ENCODE measurements at regions not wholly inside any gene's neighbourhood (a gene's known extent, or its start where the extent isn't known, plus 50 kb on each side); places are given as distances from the start of the nearest gene placed in this dataset.

DNA sequence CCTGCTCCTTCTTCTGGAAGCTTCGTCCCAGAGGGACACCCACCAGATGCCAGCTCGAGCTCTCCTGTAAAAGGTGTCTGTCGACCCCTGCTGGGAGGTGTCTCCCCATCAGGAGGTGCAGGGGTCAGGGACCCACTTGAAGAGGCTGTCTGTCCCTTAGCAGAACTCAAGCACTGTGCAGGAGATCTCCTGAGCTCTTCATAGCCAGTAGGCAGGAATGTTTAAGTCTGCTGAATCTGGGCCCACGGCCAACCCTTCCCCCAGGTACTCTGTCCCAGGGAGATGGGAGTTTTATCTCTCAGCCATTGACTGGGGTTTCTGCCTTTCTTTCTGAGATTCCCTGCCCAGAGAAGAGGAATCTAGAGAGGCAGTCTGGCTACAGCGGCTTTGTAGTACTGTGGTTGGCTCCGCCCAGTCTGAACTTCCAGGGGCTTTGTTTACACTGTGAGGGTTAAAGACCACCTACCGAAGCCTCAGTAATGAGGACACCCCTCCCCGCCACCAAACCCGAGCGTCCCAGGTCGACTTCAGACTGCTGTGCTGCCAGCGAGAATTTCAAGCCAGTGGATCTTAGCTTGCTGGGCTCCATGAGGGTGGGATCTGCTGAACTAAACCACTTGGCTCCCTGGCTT is 1383.0 kb upstream of the TENM3 start:
- Histone ChIP-seq H3K9me3 (ENCODE audit: low read depth, low read length) (no peaks in the 10 kb centered on the region), H3K4me3 (ENCODE audit: low read length) (no peak overlapping the region), H3K4me1 (ENCODE audit: insufficient read depth, low read length) (no peaks in the 10 kb centered on the region), H3K27me3 (ENCODE audit: insufficient read depth, low read length) (no peaks in the 10 kb centered on the region)

DNA sequence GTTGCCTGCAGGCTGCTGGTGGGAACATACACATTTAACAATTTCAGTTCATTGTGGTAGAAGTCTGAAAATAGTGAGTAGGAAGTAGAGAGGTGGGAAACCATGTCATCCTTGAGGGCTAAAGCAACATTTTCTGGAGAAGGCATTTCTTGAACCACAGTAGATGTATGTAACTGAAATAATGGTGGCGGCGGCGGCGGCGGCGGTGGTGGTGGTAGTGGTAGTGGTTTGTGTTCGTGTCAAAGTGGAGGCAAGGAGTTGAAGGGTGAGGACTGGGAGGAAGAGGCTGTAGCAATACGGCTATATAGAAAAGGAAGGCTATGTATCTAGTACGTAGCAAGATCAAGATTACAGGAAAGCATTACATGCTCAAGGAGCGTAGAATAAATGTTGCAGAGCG is 1381.6 kb upstream of the TENM3 start:
- Histone ChIP-seq H3K4me3 (ENCODE audit: low read length) (no peak overlapping the region), H3K4me1 (ENCODE audit: insufficient read depth, low read length) (no peaks in the 10 kb centered on the region), H3K9me3 (ENCODE audit: low read depth, low read length) (no peaks in the 10 kb centered on the region), H3K27me3 (ENCODE audit: insufficient read depth, low read length) (no peaks in the 10 kb centered on the region)

DNA sequence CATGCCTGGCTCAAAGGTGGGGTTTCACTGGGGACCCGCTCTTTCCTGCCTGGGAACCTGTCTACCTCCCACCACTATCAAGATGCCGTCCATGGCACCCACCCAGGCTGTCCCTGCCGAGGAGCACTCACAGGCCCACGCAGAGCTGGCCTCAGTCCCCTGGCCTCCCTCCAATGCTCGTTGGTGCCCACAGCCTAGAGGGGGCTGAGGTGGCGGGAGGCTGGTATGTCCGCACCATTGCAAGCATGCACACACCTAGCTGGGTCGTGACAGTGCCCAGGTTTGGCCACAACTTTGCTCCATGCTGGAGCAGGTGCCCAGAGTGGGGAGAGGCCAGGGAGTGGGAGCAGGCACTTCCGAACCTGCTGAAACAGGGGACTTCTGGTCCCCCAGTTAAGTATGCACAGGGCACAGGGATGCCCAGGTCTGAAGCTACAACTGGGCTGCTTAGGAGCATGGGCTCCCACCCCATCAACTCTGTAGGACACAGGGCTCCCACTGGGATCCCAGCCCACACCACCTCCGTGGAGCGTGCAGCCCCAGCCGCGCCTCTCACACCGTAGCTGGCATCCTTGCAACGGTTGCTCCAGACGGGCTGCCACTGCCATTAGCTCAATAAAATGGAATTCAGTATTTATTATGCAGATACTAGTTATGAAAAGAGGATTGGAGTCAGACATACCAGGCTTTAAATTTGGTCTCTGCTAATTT is 1376.1 kb upstream of the TENM3 start:
- H3K27me3 ChIP-seq (ENCODE audit: insufficient read depth, low read length) = no peaks in the 10 kb centered on the region
- no peaks in the 10 kb centered on the region for H3K4me1 ChIP-seq (ENCODE audit: insufficient read depth, low read length)
- H3K9me3 ChIP-seq (ENCODE audit: low read depth, low read length) = no peaks in the 10 kb centered on the region
- no peak overlapping the region for H3K4me3 ChIP-seq (ENCODE audit: low read length)

DNA sequence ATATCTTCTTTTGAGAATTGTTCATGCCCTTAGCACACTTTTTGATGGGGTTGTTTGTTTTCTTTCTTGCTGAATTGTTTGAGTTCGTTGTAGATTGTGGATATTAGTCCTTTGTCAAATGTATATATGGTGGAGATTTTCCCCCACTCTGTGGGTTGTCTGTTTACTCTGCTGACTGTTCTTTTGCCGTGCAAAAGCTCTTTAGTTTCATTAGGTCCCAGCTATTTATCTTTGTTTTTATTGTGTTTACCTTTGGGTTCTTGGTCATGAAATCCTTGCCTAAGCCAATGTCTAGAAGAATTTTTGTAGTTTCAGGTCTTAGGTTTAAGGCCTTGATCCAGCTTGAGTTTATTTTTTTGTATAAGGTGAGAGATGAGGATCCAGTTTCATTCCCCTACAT is 1372.6 kb upstream of the TENM3 start:
- H3K9me3 ChIP-seq (ENCODE audit: low read depth, low read length) = no peaks in the 10 kb centered on the region
- H3K4me1 ChIP-seq (ENCODE audit: insufficient read depth, low read length) = no peaks in the 10 kb centered on the region
- no peaks in the 10 kb centered on the region for H3K27me3 ChIP-seq (ENCODE audit: insufficient read depth, low read length)
- no peak overlapping the region for H3K4me3 ChIP-seq (ENCODE audit: low read length)

DNA sequence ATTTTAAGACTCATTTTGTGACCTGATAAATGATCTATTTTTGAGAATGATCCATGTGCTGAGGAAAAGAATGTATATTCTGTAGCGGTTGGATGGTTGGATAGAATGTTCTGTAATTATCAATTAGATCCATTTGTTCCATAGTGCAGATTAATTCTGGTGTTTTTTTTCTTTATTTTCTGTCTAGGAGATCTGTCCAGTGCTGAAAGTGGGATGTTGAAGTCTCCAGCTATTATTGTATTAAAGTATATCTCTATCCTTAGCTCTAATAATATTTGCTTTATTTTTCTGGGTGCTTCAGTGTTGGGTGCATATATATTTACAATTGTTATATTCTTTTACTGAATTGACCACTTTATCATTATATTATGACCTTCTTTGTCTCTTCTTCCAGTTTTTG is 1344.9 kb upstream of the TENM3 start:
- Histone ChIP-seq H3K4me3 (ENCODE audit: low read length) (no peak overlapping the region), H3K4me1 (ENCODE audit: insufficient read depth, low read length) (no peaks in the 10 kb centered on the region), H3K9me3 (ENCODE audit: low read depth, low read length) (no peaks in the 10 kb centered on the region), H3K27me3 (ENCODE audit: insufficient read depth, low read length) (no peaks in the 10 kb centered on the region)

DNA sequence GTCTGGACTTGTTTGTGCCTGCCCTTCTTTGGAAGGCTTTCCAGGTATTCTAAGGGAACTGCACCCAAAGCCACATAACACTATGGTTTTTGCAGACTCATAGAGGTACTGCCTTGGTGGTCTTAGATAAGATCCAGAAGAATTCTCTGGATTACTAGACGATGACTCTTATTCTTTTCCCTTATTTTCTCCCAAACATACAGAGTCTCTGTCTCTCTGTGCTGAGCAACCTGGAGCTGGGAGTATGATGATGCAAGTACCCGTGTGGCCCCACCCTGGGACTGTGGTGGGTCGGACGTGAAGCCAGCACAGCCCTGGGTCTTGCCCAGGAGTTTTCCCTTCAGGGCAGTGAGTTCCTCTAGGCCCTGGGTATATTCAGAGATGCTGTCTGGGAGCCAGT is 1342.4 kb upstream of the TENM3 start:
- Histone ChIP-seq H3K4me1 (ENCODE audit: insufficient read depth, low read length) (no peaks in the 10 kb centered on the region), H3K27me3 (ENCODE audit: insufficient read depth, low read length) (no peaks in the 10 kb centered on the region), H3K4me3 (ENCODE audit: low read length) (no peak overlapping the region), H3K9me3 (ENCODE audit: low read depth, low read length) (no peaks in the 10 kb centered on the region)

DNA sequence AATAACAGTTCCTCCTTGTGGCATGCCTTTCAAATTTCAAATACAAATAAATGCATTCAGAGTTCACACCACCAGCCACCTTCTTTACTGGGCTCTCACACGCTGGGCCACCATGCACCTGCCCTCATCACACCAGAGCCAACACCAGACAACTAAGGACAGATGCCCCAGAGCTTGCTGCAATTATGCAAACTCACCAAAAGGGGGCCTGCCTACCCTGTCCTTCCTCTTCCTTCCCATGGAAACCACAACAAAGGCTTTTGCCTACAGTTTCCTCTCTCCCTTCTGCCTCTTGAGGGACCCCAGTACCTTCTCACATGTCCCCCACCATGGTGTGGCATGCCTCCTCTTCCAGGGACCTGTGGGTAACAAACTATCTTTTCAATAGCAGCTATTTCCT is 1333.9 kb upstream of the TENM3 start:
- Histone ChIP-seq H3K9me3 (ENCODE audit: low read depth, low read length) (no peaks in the 10 kb centered on the region), H3K4me3 (ENCODE audit: low read length) (no peak overlapping the region), H3K4me1 (ENCODE audit: insufficient read depth, low read length) (no peaks in the 10 kb centered on the region), H3K27me3 (ENCODE audit: insufficient read depth, low read length) (no peaks in the 10 kb centered on the region)

DNA sequence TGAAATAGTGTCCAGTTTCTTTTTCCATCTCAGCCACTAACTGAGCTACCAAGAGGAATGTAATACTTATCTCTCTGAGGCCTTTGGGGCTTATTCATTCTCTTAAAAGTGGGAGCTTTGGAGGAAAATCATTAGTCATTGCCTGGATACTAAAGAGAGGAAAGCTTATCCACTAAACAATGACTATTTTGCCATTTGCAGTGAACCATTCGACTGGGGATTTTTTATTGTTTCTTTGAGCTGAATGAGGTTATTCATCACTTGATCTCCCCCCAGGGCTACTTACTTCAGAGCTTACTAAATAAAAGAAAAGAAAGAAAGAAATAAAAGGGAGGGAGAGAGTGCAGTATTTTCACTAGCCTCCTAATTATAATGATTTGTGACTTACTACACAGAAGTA is 1329.5 kb upstream of the TENM3 start:
- Histone ChIP-seq H3K27me3 (ENCODE audit: insufficient read depth, low read length) (no peaks in the 10 kb centered on the region), H3K4me3 (ENCODE audit: low read length) (no peak overlapping the region), H3K9me3 (ENCODE audit: low read depth, low read length) (no peaks in the 10 kb centered on the region), H3K4me1 (ENCODE audit: insufficient read depth, low read length) (no peaks in the 10 kb centered on the region)

DNA sequence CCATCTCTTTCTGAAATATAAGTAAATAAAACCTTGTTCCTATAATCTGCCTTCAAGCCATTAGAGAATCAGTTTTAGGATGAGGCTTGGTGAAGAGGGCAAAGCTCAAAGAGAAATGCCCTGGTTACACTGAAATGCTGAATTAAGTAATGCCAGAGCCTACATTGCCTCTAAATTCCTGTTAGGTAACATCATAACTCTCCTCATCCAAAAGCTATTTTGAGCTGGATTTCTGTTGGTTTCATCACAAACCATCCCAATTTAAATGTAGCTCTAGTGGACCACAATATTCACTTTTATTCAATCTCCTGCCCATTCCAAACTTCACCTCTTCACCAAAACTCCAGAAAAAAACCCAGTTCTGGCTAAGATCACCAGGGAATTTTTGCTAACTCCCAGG is 1319.7 kb upstream of the TENM3 start:
- Histone ChIP-seq H3K27me3 (ENCODE audit: insufficient read depth, low read length) (no peaks in the 10 kb centered on the region), H3K4me1 (ENCODE audit: insufficient read depth, low read length) (no peaks in the 10 kb centered on the region), H3K9me3 (ENCODE audit: low read depth, low read length) (no peaks in the 10 kb centered on the region), H3K4me3 (ENCODE audit: low read length) (no peak overlapping the region)

DNA sequence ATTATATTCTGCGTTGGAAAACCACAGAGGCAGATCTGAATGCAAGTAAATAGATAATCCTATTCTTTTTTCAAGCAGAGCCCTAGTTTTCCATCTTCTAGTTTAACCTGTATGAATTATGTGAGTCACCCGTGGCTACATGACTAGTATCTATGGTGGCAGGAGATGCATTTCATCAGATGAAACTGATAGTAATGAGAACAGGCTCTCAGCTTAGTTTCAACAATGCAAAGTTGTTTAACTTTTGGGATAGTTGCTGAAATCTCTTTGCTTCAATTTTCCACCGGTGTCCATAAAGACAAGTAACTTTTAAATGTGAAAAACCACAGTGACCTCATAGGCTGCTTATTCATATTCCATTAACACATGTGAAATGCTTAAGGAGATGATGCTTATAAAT is 1317.4 kb upstream of the TENM3 start:
- no peaks in the 10 kb centered on the region for H3K9me3 ChIP-seq (ENCODE audit: low read depth, low read length)
- H3K27me3 ChIP-seq (ENCODE audit: insufficient read depth, low read length) = no peaks in the 10 kb centered on the region
- H3K4me1 ChIP-seq (ENCODE audit: insufficient read depth, low read length) = no peaks in the 10 kb centered on the region
- no peak overlapping the region for H3K4me3 ChIP-seq (ENCODE audit: low read length)

DNA sequence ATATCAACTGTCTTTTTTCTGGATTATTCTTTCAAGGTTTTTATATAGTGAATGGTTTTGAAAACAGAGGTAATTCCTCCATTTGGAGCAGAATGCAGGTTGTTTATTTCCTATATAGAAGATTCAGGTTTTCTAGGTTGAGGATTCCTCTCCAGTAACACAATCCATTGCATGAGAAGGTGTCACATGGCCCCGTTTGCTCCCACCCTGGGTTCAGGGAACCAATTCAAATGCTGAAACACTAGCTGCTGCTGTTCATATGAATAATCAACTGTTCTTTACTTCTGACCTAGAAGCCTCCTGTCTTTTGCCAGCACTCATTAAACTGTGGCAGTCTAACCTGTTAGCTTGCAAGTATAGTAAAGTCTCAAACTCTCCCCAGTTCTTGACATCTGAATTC is 1316.9 kb upstream of the TENM3 start:
- Histone ChIP-seq H3K4me1 (ENCODE audit: insufficient read depth, low read length) (no peaks in the 10 kb centered on the region), H3K4me3 (ENCODE audit: low read length) (no peak overlapping the region), H3K9me3 (ENCODE audit: low read depth, low read length) (no peaks in the 10 kb centered on the region), H3K27me3 (ENCODE audit: insufficient read depth, low read length) (no peaks in the 10 kb centered on the region)

DNA sequence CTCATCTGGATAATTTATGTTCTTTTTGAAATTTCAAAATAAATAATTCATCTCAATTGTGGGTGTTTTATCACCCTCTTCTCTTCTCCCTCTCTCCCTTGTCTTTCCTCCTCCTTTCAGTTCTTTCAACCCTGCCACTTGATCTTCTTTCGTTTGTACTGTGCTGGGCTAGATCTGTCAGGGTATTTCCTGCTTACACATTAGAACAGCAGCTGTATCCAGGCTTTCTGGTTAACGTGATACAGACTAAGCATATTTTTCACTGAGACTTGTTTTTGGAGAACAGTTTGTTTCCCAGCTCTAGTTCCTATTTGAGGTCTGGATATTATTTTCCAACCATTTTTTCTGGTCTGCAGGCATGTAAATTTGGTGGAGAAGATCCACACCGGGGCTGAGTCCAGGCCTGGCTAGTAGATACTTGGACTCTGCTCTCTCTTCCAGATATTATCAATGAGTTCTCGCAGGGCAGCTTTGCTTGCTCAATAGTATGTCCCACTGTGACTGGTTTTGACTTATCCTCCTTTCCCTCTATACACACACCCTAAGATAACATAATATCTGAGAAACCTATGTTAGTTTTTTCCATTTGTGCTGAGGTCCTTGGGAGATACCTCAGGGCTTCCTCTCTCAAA is 1310.7 kb upstream of the TENM3 start:
- H3K27me3 ChIP-seq (ENCODE audit: insufficient read depth, low read length) = no peaks in the 10 kb centered on the region
- H3K9me3 ChIP-seq (ENCODE audit: low read depth, low read length) = no peaks in the 10 kb centered on the region
- H3K4me3 ChIP-seq (ENCODE audit: low read length) = no peak overlapping the region
- H3K4me1 ChIP-seq (ENCODE audit: insufficient read depth, low read length) = no peaks in the 10 kb centered on the region

DNA sequence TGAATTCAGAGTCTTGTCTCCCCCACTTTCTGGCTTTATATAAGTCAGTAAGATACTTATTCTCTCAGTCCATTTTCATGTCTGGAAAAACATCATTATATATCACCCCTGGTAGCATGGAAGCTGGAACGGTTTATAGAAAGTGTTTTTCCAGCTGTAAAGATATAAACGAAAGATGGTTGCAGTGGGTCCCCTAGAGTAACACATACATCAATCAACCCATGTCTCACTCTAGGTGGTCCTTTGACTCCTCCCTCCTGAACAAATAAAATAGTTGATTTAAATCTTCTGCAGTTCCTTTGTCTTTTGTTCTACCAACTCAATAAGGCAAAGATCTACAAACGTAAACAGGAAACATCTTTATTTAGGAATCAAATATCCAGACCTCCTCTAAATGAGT is 1306.1 kb upstream of the TENM3 start:
- H3K27me3 ChIP-seq (ENCODE audit: insufficient read depth, low read length) = no peaks in the 10 kb centered on the region
- no peaks in the 10 kb centered on the region for H3K4me1 ChIP-seq (ENCODE audit: insufficient read depth, low read length)
- no peak overlapping the region for H3K4me3 ChIP-seq (ENCODE audit: low read length)
- H3K9me3 ChIP-seq (ENCODE audit: low read depth, low read length) = no peaks in the 10 kb centered on the region

DNA sequence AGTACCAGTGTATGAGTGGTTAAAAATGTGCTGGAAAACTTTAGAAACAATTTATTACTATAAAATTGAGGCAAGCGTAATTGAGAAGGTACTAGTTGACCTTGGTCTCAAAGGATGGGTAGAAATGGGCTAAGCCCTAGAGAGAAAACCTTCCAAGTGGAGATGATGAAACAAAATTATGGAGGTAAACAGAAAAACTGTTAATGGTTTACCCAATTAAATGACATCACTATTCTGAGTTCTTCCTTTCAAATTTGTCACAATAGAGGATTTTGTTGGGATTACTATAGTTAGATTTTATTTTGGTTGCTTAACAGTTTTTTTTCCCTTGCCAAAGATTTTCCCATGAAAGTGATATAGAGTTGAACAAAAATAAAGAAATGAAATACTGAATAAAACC is 1302.5 kb upstream of the TENM3 start:
- Histone ChIP-seq H3K9me3 (ENCODE audit: low read depth, low read length) (no peaks in the 10 kb centered on the region), H3K4me1 (ENCODE audit: insufficient read depth, low read length) (no peaks in the 10 kb centered on the region), H3K4me3 (ENCODE audit: low read length) (no peak overlapping the region), H3K27me3 (ENCODE audit: insufficient read depth, low read length) (no peaks in the 10 kb centered on the region)

DNA sequence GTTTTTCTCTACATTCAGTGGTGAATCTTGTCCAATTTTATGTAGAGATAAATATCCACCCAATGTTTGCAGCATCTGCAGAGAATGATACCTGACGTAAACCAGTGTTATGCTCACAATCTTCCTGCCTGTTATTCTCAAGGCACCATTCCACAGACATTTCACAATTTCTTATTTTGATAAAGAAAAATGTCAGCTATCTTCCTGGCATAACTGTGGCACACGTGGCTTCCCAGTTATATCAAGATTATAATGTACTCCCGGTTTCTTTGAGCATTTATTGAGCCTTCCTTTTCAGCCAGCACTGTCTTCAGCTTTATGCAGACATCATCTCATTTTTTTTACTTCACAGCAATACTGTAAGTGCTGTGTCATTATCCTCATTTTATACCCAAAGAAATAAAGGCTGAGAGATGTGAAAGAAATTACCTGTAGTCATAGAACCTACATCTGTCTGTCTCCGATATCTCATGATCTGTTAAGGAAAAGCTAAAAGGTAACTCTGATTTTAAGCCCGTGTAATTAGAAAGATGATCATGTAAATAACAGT is 1300.8 kb upstream of the TENM3 start:
- no peaks in the 10 kb centered on the region for H3K4me1 ChIP-seq (ENCODE audit: insufficient read depth, low read length)
- no peaks in the 10 kb centered on the region for H3K9me3 ChIP-seq (ENCODE audit: low read depth, low read length)
- H3K27me3 ChIP-seq (ENCODE audit: insufficient read depth, low read length) = no peaks in the 10 kb centered on the region
- H3K4me3 ChIP-seq (ENCODE audit: low read length) = no peak overlapping the region

DNA sequence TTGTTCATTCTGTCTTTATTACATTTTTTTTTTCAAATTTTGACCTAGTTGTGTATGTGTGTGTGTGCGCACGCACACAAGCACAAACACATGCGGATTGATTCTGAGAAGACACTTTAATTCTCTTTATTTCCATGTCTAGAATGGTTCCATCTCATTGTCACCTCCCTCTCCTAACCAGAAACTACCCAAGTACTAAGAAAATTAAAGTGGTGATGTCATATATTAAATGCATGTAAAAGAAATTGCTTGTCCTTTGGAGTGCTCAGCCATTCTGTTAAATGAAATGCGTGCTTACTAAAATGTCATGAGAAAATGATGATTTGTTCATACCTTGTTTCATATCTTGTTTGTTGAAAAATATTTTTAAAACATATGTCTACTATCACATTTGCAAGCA is 1297.0 kb upstream of the TENM3 start:
- no peaks in the 10 kb centered on the region for H3K4me1 ChIP-seq (ENCODE audit: insufficient read depth, low read length)
- no peaks in the 10 kb centered on the region for H3K27me3 ChIP-seq (ENCODE audit: insufficient read depth, low read length)
- no peaks in the 10 kb centered on the region for H3K9me3 ChIP-seq (ENCODE audit: low read depth, low read length)
- no peak overlapping the region for H3K4me3 ChIP-seq (ENCODE audit: low read length)
